Hypothalamus (tissue), 51 donors: ENCODE measurements at regions not wholly inside any gene's neighbourhood (a gene's known extent, or its start where the extent isn't known, plus 50 kb on each side); places are given as distances from the start of the nearest gene placed in this dataset.

Experiments used
- DNase-seq, 51 donors: peaks; one replicate each; lab custom pipeline; 2025; lab: John Stamatoyannopoulos, UW

DNA sequence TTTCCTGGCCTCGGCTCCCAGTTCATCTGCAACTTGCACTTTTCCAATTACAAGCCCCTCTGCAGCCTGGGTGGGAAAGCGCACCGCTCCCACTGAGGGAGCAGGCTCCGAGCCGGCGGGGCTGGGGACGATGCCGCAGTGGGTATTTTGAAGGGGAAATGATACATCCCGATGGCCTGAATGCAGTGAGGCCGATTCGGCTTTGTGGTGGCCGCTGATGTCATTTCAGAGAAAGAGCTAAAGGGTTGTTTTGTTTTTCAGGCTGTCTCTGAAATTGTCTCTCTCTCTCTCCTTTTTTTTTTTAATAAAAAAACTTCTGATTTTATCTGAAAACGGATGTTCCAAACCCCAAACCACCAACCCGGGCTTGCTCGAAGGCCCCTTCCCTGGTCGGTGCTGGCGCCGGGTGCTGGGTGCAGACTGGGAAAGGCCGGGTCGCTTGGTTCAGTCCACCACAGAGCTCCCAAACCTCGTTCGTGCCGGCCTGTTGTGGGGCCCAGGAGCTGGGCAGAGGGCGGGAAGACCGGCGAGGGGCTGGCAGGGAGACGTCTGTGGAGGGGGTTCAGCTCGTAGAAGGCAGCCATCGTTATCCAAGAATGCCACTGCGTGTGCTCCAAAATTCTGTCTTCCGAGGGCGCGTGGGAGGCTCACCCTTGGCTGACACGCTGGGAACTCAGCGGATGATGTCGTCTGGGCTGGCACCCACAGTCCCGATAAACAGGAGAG is 102.8 kb downstream of the FOXL1 start:
- DNase-seq, result no peak

GRCh38 chr16:86681757-86682106 is 103.4 kb downstream of the FOXL1 start:
- DNase-seq, result no peak

- DNase-seq, result no peak
These were observed 104.0 kb downstream of the FOXL1 start for GRCh38 chr16:86682219-86682904.

- no peak for DNase-seq
These were observed 105.3 kb downstream of the FOXL1 start for GRCh38 chr16:86683441-86684194.

DNA sequence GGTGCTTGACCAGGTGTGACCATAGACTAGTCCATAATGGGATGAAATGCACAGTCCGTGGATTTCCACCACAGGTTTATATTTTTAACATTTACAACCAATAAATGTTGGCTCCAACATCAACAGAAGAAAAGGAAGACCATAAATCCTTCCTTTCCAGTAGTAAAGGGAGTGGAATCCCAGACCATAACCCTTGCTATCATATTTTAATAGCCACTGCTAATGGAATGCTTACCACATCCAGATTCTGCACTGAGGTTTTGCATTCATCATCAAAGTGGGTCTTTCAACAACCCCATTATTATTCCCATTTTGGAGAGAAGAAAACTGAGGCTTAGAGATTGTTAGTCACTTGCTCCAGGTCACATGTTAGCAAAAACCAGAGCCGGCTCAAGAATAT is 106.7 kb downstream of the FOXL1 start:
- DNase-seq, result no peak

DNA sequence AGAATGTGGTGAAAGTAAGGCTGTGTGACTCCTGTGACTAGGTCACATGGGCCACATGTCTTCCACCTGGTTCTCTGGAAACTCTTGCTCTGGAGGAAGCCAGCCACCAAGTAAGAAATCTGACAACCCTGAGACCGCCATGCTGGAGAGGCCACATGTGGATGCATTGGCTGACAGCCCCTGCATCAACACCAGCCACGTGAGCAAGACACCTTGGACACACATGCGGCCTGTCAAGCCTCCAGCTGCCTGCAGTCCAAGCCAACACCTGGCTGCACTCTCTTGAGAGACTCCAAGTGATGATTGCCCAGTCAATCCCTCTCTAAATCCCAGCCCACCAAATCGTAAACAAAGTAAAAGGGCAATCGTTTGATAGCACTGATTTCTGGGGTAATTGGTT is 112.6 kb downstream of the FOXL1 start:
- DNase-seq, result no peak

DNA sequence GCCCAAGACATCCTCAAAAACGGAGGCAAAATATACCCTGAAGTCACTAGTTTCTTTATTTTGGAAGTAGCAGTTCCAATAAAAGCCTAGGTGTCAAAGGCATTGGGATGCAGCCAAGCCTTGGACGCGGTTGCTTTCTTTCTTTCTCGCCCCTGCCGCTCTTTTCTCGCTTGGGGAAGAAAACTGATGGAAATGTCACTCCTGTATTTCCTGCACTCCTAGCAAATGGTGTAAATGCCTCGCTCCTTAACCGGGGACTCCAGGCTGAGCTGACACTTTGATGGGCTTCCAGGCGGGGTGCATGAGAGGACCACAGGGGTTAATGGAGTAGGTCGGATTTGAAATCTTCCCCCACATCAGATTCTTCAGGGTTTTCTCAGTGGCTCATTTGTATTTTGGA is 114.1 kb downstream of the FOXL1 start:
- DNase-seq, result no peak

DNA sequence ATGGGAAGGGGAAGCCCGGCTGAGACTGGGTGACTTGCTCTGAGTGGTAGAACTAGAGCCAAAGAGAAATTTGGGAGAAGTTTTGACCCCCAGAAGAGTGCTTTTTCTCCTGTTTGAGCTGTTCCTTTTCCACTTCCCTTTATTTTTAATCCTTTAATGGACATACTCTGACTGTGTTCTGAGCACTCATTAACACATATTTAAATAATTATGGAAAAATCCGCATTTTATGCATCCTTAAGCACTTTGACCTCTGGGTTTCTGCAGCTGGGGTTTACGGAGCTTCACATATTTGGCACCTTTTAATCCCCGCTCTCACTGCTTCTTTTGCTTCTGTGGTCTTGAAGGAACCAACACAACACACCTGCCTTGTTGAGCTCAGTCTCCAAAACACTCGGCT is 114.7 kb downstream of the FOXL1 start:
- no peak for DNase-seq

DNA sequence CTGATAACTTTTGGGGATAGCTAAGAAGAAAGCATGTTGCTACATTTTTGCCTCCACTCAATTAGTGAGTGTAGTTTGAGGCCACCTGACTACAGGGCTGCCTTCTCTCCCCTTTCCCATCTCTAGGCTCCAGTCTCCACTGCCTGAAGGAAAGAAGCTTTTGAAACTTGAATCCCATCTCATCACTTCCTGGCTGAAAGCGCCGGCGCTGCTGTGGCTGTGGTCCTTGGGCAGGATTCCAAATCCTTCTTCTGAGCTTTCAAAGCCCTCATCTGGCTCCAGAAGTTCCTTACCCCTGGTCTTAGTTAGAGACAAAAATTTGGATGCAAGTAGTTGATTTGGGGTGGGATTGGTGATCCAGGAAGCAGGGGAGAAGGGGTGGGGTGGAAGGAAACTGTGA is 119.4 kb downstream of the FOXL1 start:
- no peak for DNase-seq

GRCh38 chr16:86700046-86700945 is 121.9 kb downstream of the FOXL1 start:
- no peak for DNase-seq

GRCh38 chr16:86701286-86701975 is 123.1 kb downstream of the FOXL1 start:
- no peak for DNase-seq

DNA sequence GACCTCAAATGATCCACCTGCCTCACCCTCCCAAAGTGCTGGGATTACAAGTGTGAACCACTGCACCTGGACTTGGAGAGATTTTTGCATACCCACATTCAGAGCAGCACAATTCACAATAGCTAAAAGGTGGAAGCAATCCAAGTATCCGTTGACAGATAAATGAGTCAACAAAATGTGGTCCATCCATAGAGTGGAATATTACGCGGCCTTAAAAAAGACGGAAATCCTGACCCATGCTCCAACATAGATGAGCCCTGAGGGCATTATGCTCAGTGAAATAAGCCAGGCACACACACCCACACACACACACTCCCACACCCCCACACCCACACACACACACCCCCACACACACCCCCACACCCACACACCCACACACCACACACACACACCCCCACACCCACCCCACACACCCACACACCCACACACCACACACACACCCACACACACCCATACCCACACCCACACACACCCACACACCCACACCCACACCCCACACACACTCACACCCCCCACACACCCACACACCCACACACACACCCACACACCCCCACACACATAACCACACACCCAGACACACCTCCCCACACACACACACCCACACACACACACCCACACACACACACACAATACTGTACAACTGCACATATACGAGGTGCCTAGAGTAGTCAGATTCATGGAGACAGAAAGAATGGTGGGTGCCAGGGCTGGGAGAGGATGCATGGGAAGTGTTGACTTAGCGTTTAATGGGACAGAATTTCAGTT is 124.7 kb downstream of the FOXL1 start:
- DNase-seq, result no peak

DNA sequence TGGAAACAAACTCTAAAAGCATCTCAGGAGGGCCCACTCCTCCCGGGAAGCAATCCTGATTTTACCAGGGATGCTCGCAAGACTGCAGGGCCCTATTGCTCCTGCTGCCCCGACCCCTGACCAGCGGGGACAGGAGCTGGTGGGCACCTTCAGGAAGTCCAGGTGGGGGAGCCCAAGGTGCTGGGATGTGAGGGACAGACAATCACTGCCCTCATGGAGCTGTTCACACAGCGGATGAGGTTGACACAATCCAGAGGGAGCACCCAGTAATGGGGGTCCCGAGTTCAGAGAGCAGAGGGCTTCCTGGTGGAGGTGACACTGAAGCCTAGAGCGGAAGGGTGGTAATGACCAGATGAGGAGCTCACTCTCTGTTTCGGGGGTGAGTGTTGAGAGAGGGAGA is 126.2 kb downstream of the FOXL1 start:
- no peak for DNase-seq

DNA sequence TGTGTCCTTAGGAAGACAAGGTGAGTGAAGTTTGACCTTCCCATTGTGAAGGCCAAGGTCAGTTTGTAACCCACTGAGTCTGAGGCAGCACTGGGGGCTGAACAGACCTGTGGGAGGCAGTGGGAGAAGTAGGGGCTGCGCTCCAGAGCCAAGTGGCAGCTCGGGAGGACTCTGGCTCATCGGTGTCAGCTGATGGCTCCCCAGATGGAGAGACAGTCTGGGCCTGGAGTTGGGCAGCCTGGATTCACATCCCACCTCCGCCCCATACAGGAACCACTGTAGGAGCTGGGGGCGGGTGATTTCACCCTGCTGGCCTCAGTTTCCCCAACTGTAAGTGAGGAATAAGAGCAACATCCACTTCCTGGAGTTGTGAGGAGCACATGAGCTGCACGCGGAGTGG is 128.4 kb downstream of the FOXL1 start:
- DNase-seq, result no peak

- no peak for DNase-seq
These were observed 128.8 kb downstream of the FOXL1 start for GRCh38 chr16:86707171-86707570.

DNA sequence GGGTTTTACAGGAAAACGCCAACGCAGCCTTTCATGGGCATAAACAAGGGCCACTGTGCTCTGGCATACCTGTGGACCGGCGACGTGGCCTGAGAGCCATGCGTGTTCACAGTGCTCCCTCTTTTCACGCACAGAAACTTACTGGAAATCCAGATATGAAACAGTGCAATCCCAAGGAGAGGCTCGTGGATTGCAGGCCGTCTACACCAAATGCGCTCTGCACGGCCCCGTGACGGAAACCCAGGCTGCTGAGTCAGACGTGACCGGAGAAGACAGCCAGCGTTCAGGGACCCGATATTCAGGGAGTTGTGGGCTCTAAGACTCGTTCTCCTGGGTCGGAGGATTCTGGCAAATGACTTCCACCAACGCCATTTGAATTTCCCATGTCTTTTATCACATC is 129.2 kb downstream of the FOXL1 start:
- no peak for DNase-seq

DNA sequence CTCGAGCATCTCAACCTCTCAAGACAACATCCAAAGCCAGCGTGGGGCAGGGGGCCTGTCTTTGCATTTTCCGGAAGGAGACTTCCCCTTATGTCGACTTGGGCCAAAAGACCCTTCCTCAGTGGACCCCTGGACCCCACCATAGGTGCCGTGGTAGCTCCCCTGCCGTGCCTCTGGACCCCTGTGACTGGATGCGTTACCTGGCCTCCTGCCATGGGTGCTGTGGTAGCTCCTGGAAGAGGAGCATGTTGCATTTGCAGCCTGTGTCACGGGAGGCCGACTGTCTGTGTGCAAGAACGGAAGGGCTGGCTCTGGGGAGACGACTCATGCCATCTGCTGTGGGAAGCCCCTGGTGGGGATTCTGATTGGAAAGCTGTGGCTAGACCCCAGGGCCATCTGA is 130.1 kb downstream of the FOXL1 start:
- no peak for DNase-seq

DNA sequence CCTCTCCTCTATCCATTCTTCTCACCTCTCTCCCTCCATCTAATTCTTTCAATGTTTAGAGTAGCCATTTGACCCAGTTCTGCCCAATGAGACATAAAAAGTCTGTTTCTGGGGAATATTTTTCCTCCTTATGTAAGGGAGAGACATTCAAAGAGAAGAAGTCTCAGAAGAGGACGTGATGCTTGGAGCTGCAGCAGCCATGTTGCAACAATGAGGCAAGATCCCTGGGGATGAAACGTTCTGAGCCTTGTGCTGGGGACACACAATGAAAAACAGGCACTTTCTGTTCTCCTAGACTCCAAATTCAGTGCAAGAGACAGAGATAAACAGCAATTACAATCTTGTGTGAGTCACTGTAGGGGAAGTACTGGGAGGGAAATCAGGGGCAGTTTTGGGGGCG is 130.8 kb downstream of the FOXL1 start:
- no peak for DNase-seq

DNA sequence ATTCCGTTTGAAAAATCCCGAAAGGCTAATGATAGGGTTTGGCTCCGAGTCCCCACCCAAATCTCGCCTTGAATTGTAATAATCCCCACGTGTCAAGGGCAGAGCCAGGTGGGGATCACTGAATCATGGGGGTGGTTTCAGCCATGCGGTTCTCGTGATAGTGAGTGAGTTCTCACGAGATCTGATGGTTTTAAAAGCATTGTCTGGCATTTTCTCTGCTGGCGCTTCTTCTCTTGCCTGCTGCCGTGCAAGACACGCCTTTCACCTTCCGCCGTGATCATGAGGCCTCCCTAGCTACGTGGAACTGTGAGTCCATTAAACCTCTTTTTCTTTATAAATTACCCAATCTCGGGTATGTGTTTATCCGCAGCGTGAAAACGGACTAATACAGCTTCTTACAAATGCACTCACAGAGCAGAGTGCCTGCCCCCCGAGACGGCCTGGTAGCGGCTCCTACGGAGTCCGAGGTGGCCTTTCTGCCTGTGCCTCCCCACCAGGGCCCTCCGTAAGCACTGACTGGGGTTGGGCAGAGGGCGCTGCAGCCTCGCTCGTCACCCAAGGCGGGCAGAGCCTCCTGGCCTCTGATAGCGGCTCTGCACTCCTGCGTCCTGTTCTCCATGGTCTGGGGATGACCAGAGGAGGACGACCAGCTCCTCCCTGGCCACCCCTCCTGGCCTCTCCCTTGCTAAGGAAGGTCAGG is 131.7 kb downstream of the FOXL1 start:
- DNase-seq, result no peak
